Keratinocyte (primary cell): ENCODE measurements at regions not wholly inside any gene's neighbourhood (a gene's known extent, or its start where the extent isn't known, plus 50 kb on each side); places are given as distances from the start of the nearest gene placed in this dataset.

Experiments used
- DNase-seq: peaks from one replicate; pipeline ENCODE4 v3.0.0-alpha.2; 2011; ENCODE audit warnings: low read depth, missing footprints, low spot score
- FAIRE-seq: peaks from 2 replicates; lab custom pipeline; 2011; peaks lifted over from hg19 to GRCh38; lab: Jason Lieb, UNC
- H2AFZ ChIP-seq: 2 replicates; pipeline ENCODE4 v1.6.0; 2012; ENCODE audit warnings: low read length, control low read depth, inconsistent platforms; ENCODE audit not compliant: control insufficient read depth
- H3K27ac ChIP-seq: 2 replicates; pipeline ENCODE4 v1.5.1; 2011; ENCODE audit warnings: low read length; ENCODE audit not compliant: control insufficient read depth, insufficient read depth
- H3K27me3 ChIP-seq: 3 replicates; pipeline ENCODE4 v1.6.0; 2011; ENCODE audit warnings: low read length; ENCODE audit not compliant: control insufficient read depth, insufficient read depth; ENCODE audit errors: extremely low read depth
- H3K36me3 ChIP-seq, 2 experiments: 2 replicates in 1 of 2; 3 replicates in 1 of 2; pipeline ENCODE4 v1.5.1; 2011; ENCODE audit warnings: low read length in 2 of 2, mild to moderate bottlenecking in 1 of 2; ENCODE audit not compliant: control insufficient read depth in 2 of 2, insufficient read depth in 2 of 2; ENCODE audit errors: extremely low read depth in 1 of 2
- H3K4me1 ChIP-seq: 3 replicates; pipeline ENCODE4 v1.5.1; 2011; ENCODE audit warnings: low read length; ENCODE audit not compliant: control insufficient read depth, insufficient read depth; ENCODE audit errors: extremely low read depth
- H3K4me2 ChIP-seq: 3 replicates; pipeline ENCODE4 v1.6.0; 2011; ENCODE audit warnings: low read depth, low read length; ENCODE audit not compliant: control insufficient read depth, insufficient read depth; ENCODE audit errors: extremely low read depth
- H3K4me3 ChIP-seq, 3 experiments: fragments of 200-600 bp in 1 of 3; sonication (generic) in 1 of 3; 2 replicates in 2 of 3; 3 replicates in 1 of 3; pipeline ENCODE4 v1.5.1; 2011 to 2016; ENCODE audit warnings: low read length in 3 of 3, mild to moderate bottlenecking in 3 of 3, control low read depth in 2 of 3, inconsistent platforms in 1 of 3, low read depth in 1 of 3, mixed read lengths in 1 of 3, mixed run types in 1 of 3, moderate library complexity in 1 of 3; ENCODE audit not compliant: control insufficient read depth in 2 of 3, insufficient read depth in 2 of 3; ENCODE audit errors: extremely low read depth in 1 of 3
- H3K79me2 ChIP-seq: 2 replicates; pipeline ENCODE4 v1.6.0; 2012; ENCODE audit warnings: low read length; ENCODE audit not compliant: control insufficient read depth, insufficient read depth
- H3K9ac ChIP-seq: 3 replicates; pipeline ENCODE4 v1.6.0; 2011; ENCODE audit warnings: low read length; ENCODE audit not compliant: control insufficient read depth, insufficient read depth; ENCODE audit errors: extremely low read depth
- H3K9me1 ChIP-seq: 3 replicates; pipeline ENCODE4 v1.6.0; 2011; ENCODE audit warnings: low read length; ENCODE audit not compliant: control insufficient read depth, insufficient read depth; ENCODE audit errors: extremely low read depth
- H3K9me3 ChIP-seq: 2 replicates; pipeline ENCODE4 v1.5.1; 2012; ENCODE audit warnings: low read depth, low read length; ENCODE audit not compliant: control insufficient read depth
- H4K20me1 ChIP-seq: 3 replicates; pipeline ENCODE4 v1.6.0; 2011; ENCODE audit warnings: low read length; ENCODE audit not compliant: control insufficient read depth, insufficient read depth; ENCODE audit errors: extremely low read depth
- EZH2 ChIP-seq: IDR thresholded peaks from one replicate; pipeline ENCODE4 v1.6.1; 2012; ENCODE audit warnings: inconsistent platforms, mild to moderate bottlenecking, low read length, moderate library complexity
- dilution Hi-C: fragments of 300-500 bp; cut with MboI; formaldehyde crosslinking; loops from one replicate; pipeline ENCODE4 v1.7.0; 2020; ENCODE audit warnings: low sequenced_read_pairs; ENCODE audit not compliant: extremely low pct_ligation_motif_present
- TF ChIP-seq, protein P1 (sequence below), 3 experiments: IDR thresholded peaks in 1 of 3; conservative IDR thresholded peaks in 1 of 3; optimal IDR thresholded peaks in 1 of 3; 2 replicates in 2 of 3; 3 replicates in 1 of 3; pipeline versions ENCODE3 to v1.5.1; 2011; ENCODE audit warnings: low read length in 3 of 3, mild to moderate bottlenecking in 3 of 3, moderate library complexity in 2 of 3, control low read depth in 1 of 3, inconsistent platforms in 1 of 3; ENCODE audit not compliant: insufficient read depth in 2 of 3; ENCODE audit errors: extremely low read depth in 1 of 3

GRCh38 chr13:26998292-26998691, 173.3 kb downstream of the USP12 start:
- H3K9ac ChIP-seq = no peak overlapping the region
- peaks cover 12% of the 10 kb centered on the region for H3K27me3 ChIP-seq
- TF ChIP-seq, protein P1, sequence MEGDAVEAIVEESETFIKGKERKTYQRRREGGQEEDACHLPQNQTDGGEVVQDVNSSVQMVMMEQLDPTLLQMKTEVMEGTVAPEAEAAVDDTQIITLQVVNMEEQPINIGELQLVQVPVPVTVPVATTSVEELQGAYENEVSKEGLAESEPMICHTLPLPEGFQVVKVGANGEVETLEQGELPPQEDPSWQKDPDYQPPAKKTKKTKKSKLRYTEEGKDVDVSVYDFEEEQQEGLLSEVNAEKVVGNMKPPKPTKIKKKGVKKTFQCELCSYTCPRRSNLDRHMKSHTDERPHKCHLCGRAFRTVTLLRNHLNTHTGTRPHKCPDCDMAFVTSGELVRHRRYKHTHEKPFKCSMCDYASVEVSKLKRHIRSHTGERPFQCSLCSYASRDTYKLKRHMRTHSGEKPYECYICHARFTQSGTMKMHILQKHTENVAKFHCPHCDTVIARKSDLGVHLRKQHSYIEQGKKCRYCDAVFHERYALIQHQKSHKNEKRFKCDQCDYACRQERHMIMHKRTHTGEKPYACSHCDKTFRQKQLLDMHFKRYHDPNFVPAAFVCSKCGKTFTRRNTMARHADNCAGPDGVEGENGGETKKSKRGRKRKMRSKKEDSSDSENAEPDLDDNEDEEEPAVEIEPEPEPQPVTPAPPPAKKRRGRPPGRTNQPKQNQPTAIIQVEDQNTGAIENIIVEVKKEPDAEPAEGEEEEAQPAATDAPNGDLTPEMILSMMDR (optimal IDR thresholded peaks at IDR 0.05 in 1 of 3, IDR thresholded peaks at IDR 0.05 in 1 of 3, conservative IDR thresholded peaks at IDR 0.05 in 1 of 3; ENCODE audit: extremely low read depth in 1 of 3, insufficient read depth in 2 of 3, low read length in 3 of 3) = no peak
- TF ChIP-seq EZH2 = no peak
- DNase-seq (no peak), FAIRE-seq (no peak)
- H3K36me3 ChIP-seq = no peaks in the 10 kb centered on the region
- H3K4me3 ChIP-seq = no peak overlapping the region
- no peaks in the 10 kb centered on the region for H4K20me1 ChIP-seq
- H3K4me1 ChIP-seq = no peaks in the 10 kb centered on the region
- H3K4me2 ChIP-seq = no peak overlapping the region
- no peak overlapping the region for H3K27ac ChIP-seq
- H3K79me2 ChIP-seq = no peaks in the 10 kb centered on the region
- no peak overlapping the region for H2AFZ ChIP-seq
- H3K9me1 ChIP-seq = no peaks in the 10 kb centered on the region
- dilution Hi-C loops = no loop called here
- H3K9me3 ChIP-seq = no peaks in the 10 kb centered on the region

GRCh38 chr13:26996965-26997752, 174.5 kb downstream of the USP12 start:
- H3K36me3 ChIP-seq = no peaks in the 10 kb centered on the region
- no peaks in the 10 kb centered on the region for H3K9me3 ChIP-seq
- no peak for TF ChIP-seq EZH2
- TF ChIP-seq, protein P1 (optimal IDR thresholded peaks at IDR 0.05 in 1 of 3, IDR thresholded peaks at IDR 0.05 in 1 of 3, conservative IDR thresholded peaks at IDR 0.05 in 1 of 3; ENCODE audit: extremely low read depth in 1 of 3, insufficient read depth in 2 of 3, low read length in 3 of 3) = no peak
- dilution Hi-C loops = no loop called here
- no peaks in the 10 kb centered on the region for H3K4me1 ChIP-seq
- no peaks in the 10 kb centered on the region for H3K9me1 ChIP-seq
- no peak overlapping the region for H3K4me3 ChIP-seq
- H3K27ac ChIP-seq = no peak overlapping the region
- no peak for DNase-seq
- H3K9ac ChIP-seq = no peak overlapping the region
- no peaks in the 10 kb centered on the region for H4K20me1 ChIP-seq
- peaks cover 12% of the 10 kb centered on the region for H3K27me3 ChIP-seq
- FAIRE-seq = no peak
- H3K4me2 ChIP-seq = no peak overlapping the region
- H2AFZ ChIP-seq = no peak overlapping the region
- H3K79me2 ChIP-seq = no peaks in the 10 kb centered on the region
